Right kidney (tissue), 1 donor: ENCODE measurements at regions not wholly inside any gene's neighbourhood (a gene's known extent, or its start where the extent isn't known, plus 50 kb on each side); places are given as distances from the start of the nearest gene placed in this dataset.
"Not testable (repeated sequence)": the region's sequence is repeated elsewhere in the genome, so short reads cannot be mapped to it uniquely, and the experiment has no call there.

Experiments used
- DNase-seq: peaks from one replicate; pipeline ENCODE4 v3.0.0-alpha.2; 2016

DNA sequence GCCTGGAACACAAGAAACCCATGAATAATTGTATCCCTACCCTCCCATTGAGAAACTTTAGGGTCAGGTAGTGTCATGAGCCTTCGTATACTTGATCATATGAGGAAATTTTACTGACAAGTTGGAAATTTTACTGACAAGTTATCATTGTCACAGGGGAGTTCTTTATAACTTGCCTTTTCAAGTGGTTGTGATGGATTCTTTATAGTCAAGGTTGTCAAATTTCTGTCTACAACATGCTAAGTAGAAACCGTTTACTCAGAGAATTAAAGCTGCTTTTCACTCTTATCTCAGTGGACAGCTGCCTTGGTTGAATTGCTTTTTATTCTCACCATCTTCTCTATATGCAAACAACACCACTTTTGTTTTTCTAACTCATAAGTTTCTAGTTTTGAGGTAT lies 1286.4 kb downstream of the EPHA7 start:
- DNase-seq, result no peak

DNA sequence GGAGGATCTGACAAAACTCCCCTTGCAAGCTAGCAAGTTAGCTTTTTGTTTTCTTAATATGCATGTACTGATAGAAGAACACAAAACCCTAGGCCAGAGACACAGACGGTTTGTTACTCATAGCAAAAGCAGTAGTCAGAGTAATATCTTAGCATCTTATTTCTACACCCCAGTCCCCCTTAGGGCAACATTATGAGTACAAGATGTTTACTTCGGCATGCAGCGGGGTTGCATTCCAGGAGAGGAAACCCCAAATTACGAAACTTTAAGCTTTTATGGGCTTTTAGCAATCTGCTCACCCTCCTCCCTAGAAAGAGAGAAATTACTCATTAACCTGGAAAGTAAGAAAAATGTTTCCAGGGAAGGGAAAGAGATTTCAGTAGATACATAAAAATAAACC lies 1286.9 kb downstream of the EPHA7 start:
- DNase-seq, result no peak

- DNase-seq, result no peak
Observed at GRCh38 chr6:92130944-92131343, 1288.4 kb downstream of the EPHA7 start.

DNA sequence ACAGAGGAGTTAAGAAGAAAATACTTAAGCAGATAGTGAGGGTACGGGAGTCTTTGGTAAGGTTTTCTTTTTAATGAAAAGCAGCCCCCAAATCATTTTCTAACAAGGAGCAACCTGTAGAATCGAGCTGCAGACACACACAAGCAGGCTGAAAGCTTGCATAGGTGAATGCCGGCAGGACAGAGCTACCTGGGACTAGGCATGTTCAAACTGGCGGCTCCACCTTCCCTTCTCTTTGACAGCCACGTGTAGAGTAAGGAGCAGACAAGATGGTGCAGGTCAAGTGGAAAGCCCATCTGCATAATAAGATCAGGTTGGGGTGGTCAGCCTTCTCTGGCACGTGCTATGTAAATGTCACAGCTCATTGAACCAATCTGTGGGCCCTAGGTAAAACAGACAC lies 1292.4 kb downstream of the EPHA7 start:
- no peak for DNase-seq

GRCh38 chr6:92126088-92126487 lies 1293.3 kb downstream of the EPHA7 start:
- no peak for DNase-seq

DNA sequence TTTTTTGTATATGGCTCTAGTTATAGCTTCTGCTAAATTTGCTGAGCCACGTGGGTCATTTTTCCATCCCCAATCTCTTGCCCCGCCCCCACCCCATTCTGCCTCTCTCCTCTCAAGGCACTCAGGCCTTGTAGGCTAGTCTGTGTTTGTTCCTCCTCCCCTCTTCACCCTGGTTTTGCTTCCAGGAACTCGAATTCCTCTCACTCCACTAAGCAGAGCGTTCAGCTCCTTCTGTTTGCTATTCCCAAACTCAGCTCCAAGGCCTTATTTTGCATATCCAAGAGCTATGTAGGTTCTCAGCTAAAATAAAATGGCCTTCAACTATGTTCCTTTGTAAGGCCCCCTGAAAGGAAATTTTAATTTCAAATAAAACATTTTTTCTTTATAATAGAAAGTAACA lies 1293.7 kb downstream of the EPHA7 start:
- no peak for DNase-seq

GRCh38 chr6:92124200-92124651 lies 1295.1 kb downstream of the EPHA7 start:
- DNase-seq, result peak; percentile 16

DNA sequence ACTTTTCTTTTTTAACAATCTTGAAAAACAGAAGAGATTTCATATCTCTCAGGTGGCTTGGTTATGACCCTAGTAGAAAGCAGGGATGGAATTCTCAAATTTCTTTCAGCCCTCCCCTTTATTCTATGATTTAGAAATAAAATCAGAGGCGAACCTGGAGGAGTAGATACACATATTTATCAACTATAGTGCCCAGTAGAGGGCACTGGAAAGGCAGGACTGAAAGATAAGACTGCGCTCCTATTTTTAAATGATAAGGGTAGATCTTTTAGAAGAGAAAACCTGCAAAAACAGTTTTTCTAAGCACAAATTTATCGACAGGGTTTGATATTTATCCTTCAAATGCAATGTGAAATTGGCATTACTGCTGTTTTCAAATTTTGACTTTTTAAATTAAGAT lies 1296.6 kb downstream of the EPHA7 start:
- no peak for DNase-seq

GRCh38 chr6:92121228-92121627 lies 1298.1 kb downstream of the EPHA7 start:
- DNase-seq, result no peak

DNA sequence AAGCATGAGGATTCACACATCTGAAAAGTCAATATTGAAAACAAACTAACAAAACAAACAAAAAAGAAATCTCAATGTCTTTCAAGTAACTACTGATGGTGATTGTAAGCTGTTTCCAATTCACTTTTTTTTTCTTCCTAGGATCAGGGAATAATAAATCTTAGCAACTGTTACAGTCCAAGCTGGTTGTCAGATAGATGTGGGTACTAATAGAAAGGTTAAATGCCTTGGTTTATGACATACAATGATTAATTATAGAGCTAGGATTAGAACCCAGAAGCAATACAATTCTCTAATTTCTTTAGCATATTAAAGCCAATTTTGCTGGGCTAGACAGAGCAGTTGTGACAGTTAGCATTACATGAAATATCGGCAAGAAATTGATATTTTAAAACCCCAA lies 1301.6 kb downstream of the EPHA7 start:
- no peak for DNase-seq

DNA sequence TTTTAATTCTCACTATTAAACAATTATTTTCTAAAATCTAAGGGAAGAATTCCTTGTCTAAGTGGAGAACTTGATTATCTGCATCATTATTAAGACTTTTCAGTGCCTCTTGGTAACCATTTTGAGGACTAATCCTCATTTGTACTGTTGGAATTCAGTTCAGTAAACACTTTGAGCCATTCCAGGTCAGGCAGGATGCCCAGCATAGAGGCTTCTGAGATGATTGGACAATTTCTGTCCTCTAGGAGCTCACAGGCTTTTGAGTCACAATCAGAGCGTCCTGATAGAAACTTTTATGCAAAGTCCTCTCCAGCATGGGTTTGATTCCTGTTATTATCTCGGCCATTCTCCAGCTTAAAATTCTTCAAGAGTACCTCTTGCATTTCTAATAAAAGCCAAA lies 1304.6 kb downstream of the EPHA7 start:
- DNase-seq, result no peak

- DNase-seq, result no peak
Observed at GRCh38 chr6:92114091-92114675, 1305.2 kb downstream of the EPHA7 start.

DNA sequence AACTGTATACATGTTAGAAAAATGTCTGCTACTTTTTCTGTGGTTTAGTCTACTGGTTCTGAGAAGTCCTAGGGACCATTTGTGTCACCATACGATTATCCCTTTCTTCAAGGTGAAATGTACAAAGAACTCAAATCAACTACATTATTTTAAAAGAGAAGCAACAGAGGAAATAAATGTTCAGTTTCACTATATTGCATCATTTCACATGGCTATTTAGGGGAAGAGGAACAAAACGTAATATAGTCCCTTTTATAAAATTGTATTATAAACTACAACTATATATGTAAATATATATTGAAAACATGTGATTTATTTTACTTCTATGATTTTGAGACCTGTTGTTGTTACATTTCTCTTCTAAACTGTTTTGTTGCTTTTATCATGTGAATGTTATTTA lies 1308.0 kb downstream of the EPHA7 start:
- no peak for DNase-seq

GRCh38 chr6:92110403-92110802 lies 1309.0 kb downstream of the EPHA7 start:
- no peak for DNase-seq

- no peak for DNase-seq
Observed at GRCh38 chr6:92109956-92110355, 1309.4 kb downstream of the EPHA7 start.

DNA sequence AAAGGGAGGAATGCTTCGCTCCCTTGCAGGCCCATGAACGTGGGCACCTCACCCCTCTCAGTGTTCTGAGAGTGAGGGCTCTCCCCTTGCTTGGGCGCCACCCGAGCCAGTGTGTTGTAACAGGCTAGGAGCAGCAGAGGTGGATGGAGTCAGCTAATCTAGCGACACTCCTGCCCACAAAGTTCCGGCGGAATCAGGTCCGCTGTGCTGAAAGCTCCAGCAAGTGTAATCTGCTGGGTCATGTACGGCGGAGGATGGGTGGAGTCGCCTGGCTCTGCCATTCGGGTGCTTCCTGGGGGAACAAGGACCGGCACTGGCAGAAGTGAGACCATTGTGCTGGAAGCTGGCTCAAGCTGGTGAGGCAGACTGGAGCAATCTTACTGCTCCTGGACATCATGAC lies 1310.1 kb downstream of the EPHA7 start:
- no peak for DNase-seq

DNA sequence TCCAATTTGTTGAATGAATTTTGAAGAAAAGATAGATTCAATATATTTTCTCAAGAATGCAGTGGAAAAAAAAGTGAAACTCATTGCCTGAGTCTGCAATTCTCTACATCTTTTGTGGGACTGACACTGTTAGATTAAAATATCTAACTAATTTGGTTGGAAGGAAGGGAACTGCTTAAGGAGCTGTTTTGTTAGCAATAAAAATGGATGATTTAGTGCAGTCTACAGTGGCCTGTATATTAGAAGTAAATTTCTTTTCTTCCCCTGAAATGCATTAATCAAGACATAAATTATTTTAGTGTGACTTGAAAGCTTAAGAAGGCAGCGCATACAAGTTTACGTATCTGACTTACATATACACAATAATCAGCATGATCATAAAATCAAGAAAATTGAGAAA lies 1332.6 kb downstream of the EPHA7 start:
- DNase-seq, result no peak

- DNase-seq, result not testable (repeated sequence)
Observed at GRCh38 chr6:92083914-92084313, 1335.4 kb downstream of the EPHA7 start.

DNA sequence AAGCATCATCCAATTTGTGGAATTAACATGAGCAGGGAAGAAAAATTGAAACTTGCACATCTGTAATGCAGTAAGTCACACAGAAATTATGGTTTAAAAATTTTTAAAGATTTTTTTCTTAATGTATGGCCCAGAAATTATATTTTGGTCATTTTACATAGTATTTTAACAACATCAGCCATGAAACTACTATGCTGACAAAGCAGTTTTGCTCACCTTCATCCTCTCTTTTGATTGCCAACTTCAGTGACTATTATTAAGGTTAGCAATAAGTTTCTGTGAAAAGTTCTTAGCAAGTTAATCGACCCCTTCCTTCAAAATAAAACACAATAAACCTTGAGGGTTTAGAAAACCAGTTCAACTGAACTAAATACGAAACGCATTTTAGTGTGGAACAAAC lies 1347.0 kb downstream of the EPHA7 start:
- no peak for DNase-seq

DNA sequence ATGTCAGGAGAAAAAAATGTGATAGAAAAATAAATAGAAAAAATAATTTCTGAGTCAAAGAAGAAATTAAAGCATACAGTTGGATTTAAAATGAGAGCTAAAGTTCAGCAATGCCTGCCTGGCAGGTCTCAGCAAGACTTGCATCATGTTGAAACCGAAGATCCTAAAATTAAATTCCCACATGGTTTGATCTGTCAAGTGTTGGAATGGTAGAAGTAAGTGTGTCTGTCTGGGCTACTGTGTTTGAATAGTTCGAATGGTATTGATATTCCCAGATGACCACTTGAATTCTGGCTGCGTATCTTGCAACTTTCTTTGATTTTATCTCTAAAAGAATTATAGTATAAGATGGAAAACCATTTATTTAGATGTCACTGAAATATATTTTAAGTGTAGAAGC lies 1349.6 kb downstream of the EPHA7 start:
- DNase-seq, result no peak

GRCh38 chr6:92052513-92052912 lies 1366.8 kb downstream of the EPHA7 start:
- DNase-seq, result no peak

DNA sequence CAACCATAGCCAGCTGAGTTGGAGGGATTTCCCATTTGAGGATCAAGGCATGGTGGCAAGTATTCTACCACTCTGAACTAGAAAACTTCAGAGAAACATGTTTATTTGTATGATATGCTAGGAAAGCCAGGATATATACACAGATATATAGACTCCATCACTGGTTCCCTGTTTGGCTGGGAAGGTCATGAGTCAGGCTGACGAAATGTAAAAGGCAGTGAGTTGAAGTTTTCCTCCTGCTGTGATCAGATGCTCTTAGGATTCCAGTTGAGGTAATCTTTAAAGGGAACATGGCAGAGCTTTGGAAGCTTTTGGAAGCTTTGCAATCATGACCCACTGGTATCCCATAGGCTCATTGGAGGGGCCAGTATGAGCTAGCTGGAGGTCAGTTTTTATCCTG lies 1369.1 kb downstream of the EPHA7 start:
- DNase-seq, result no peak

DNA sequence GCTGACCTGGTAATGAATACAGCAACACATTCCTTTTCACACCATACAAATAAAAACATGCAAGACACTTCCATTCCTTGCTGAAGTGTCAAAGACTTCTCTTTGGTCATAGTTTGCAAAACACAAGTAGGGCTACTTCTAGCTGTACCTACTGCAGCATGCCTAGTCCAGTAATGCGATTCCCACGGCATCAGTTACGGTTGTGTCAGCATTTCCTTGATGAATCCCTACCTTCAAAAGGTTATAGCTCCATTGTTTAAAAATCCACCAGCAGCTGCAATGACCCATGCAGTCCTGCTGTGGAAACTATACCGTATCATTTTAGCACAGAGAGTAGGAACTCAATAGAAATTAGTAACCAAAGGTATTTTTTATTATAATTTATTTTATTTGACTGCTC lies 1371.5 kb downstream of the EPHA7 start:
- peak; percentile 5 for DNase-seq

GRCh38 chr6:92047152-92047850 lies 1372.1 kb downstream of the EPHA7 start:
- DNase-seq, result peak; percentile 11

DNA sequence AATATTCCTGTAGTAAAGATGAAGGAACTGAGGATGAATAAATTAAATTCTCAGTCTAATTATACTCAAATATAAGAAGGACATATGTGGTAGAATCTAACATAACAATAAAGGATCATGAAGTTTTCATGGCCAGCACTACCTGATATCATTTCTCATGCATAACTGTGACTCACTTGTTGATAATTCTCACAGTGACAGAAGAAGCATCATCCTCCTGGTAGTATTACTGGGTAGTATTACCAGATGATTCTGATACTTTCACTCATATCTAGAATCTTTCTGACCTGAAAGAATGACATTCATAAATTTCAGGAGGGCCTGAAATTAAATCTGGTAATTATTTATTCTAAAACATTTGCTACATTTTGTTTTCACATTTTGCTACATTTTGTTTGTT lies 1375.0 kb downstream of the EPHA7 start:
- no peak for DNase-seq
